ENCODE measurements at regions not wholly inside any gene's neighbourhood (a gene's known extent, or its start where the extent isn't known, plus 50 kb on each side); places are given as distances from the start of the nearest gene placed in this dataset.

DNA sequence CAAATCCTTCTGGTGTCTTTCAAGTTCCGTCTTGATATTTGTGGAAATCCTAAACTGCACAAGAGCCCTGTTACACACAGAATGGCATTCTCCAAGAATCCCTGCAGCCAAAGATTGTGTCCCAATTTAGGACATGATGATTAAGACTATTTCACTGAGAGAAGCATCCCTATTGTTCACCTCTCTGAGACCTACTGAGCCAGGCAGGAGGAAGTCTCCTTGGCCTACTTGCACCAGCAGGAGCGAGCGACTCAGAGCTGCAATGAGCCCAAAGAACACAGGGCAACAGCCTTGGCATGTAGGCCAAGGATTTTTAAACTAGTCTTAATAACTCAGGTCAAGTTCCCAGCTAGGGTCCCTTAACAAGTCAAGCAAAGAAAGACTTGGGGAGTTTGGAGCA is 79.4 kb upstream of the RUNX1 start:
- TF ChIP-seq JUNB (IDR thresholded peaks at IDR 0.05): no peak
- TF ChIP-seq, protein P1, sequence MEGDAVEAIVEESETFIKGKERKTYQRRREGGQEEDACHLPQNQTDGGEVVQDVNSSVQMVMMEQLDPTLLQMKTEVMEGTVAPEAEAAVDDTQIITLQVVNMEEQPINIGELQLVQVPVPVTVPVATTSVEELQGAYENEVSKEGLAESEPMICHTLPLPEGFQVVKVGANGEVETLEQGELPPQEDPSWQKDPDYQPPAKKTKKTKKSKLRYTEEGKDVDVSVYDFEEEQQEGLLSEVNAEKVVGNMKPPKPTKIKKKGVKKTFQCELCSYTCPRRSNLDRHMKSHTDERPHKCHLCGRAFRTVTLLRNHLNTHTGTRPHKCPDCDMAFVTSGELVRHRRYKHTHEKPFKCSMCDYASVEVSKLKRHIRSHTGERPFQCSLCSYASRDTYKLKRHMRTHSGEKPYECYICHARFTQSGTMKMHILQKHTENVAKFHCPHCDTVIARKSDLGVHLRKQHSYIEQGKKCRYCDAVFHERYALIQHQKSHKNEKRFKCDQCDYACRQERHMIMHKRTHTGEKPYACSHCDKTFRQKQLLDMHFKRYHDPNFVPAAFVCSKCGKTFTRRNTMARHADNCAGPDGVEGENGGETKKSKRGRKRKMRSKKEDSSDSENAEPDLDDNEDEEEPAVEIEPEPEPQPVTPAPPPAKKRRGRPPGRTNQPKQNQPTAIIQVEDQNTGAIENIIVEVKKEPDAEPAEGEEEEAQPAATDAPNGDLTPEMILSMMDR (IDR thresholded peaks at IDR 0.05): no peak
- TF ChIP-seq POLR2A (IDR thresholded peaks at IDR 0.05; ENCODE audit: low read length): no peak
- TF ChIP-seq NPAS2 (CRISPR knock-in tag; IDR thresholded peaks at IDR 0.05; ENCODE audit: borderline replicate concordance): no peak
- TF ChIP-seq EHF (CRISPR knock-in tag; IDR thresholded peaks at IDR 0.05): no peak
- TF ChIP-seq, protein P2, sequence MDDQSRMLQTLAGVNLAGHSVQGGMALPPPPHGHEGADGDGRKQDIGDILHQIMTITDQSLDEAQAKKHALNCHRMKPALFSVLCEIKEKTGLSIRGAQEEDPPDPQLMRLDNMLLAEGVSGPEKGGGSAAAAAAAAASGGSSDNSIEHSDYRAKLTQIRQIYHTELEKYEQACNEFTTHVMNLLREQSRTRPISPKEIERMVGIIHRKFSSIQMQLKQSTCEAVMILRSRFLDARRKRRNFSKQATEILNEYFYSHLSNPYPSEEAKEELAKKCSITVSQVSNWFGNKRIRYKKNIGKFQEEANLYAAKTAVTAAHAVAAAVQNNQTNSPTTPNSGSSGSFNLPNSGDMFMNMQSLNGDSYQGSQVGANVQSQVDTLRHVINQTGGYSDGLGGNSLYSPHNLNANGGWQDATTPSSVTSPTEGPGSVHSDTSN (IDR thresholded peaks at IDR 0.05): no peak
- no peak for TF ChIP-seq MYC (IDR thresholded peaks at IDR 0.05; ENCODE audit: borderline replicate concordance, low read length)

Measured in A549 (cell line).